ENCODE measurements at regions not wholly inside any gene's neighbourhood (a gene's known extent, or its start where the extent isn't known, plus 50 kb on each side); places are given as distances from the start of the nearest gene placed in this dataset.

GRCh38 chr10:3282674-3283017 is 110.1 kb upstream of the PITRM1 start (continued):
- no peak for TF ChIP-seq RXRA (IDR thresholded peaks at IDR 0.05; ENCODE audit: borderline replicate concordance, low read depth)
- TF ChIP-seq NRF1 (IDR thresholded peaks at IDR 0.05; ENCODE audit: low read depth, low read length) = no peak
- TF ChIP-seq FOXJ3 (CRISPR knock-in tag; IDR thresholded peaks at IDR 0.05) = no peak
- TF ChIP-seq ZBTB33 (IDR thresholded peaks at IDR 0.05; ENCODE audit: borderline replicate concordance, low read depth) = no peak
- no peak for TF ChIP-seq EZH2phosphoT487 (IDR thresholded peaks at IDR 0.05; ENCODE audit: borderline replicate concordance, low read depth)

GRCh38 chr10:3281941-3282673 is 109.5 kb upstream of the PITRM1 start:
- no peak for DNase-seq
- H3K9me3 ChIP-seq = no peaks in the 10 kb centered on the region
- ChIA-PET CTCF (interaction anchor here (0.7 to 1.4 kb wide), 2 partner anchors 87 to 503 kb away, joined by 3 read pairs; partner anchors contain the start of gene KLF6), POLR2A (no interaction called here)
- H3K9me2 ChIP-seq = no peaks in the 10 kb centered on the region
- H3K4me2 ChIP-seq = no peak overlapping the region
- 87% methylated on average over 7 of the region's 7 CpGs for WGBS (ENCODE audit: low lambda C conversion rate)
- TF ChIP-seq YY1 (IDR thresholded peaks at IDR 0.05; ENCODE audit: low read depth) (no peak), REST (IDR thresholded peaks at IDR 0.05; ENCODE audit: low read depth, low read length) (no peak), TCF12 (IDR thresholded peaks at IDR 0.05) (no peak), NRF1 (IDR thresholded peaks at IDR 0.05; ENCODE audit: low read depth, low read length) (no peak), GABPA (IDR thresholded peaks at IDR 0.05; ENCODE audit: low read depth) (no peak), ELF1 (IDR thresholded peaks at IDR 0.05) (no peak), FOXM1 (IDR thresholded peaks at IDR 0.05; ENCODE audit: low read depth) (no peak), ZBTB33 (IDR thresholded peaks at IDR 0.05; ENCODE audit: borderline replicate concordance, low read depth) (no peak), RCOR1 (IDR thresholded peaks at IDR 0.05; ENCODE audit: low read length) (no peak), EP300 (IDR thresholded peaks at IDR 0.05; ENCODE audit: borderline replicate concordance in 1 of 2, low read depth in 1 of 2, low read length in 1 of 2) (no peak), CHD2 (IDR thresholded peaks at IDR 0.05; ENCODE audit: low read length, partially characterized antibody) (no peak), USF2 (IDR thresholded peaks at IDR 0.05; ENCODE audit: borderline replicate concordance, low read depth, low read length) (no peak), SIN3A (IDR thresholded peaks at IDR 0.05; ENCODE audit: borderline replicate concordance, low read depth, low read length) (no peak), RFX5 (IDR thresholded peaks at IDR 0.05; ENCODE audit: low read length) (no peak), RXRA (IDR thresholded peaks at IDR 0.05; ENCODE audit: borderline replicate concordance, low read depth) (no peak), JUND (IDR thresholded peaks at IDR 0.05) (no peak)
- H3K4me3 ChIP-seq (ENCODE audit: low read depth in 2 of 2, low read length in 1 of 2) = no peak overlapping the region
- no peaks in the 10 kb centered on the region for H4K20me1 ChIP-seq (ENCODE audit: insufficient read depth)
- H3K27me3 ChIP-seq (ENCODE audit: insufficient read depth) = no peaks in the 10 kb centered on the region
- H2AFZ ChIP-seq (ENCODE audit: low read depth) = no peak overlapping the region
- H3K27ac ChIP-seq (ENCODE audit: low read depth in 2 of 2, low read length in 1 of 2) = no peak overlapping the region
- H3K4me1 ChIP-seq (ENCODE audit: control insufficient read depth in 1 of 2, insufficient read depth in 2 of 2, low read depth in 1 of 2, low read length in 1 of 2) = no peaks in the 10 kb centered on the region
- no peaks in the 10 kb centered on the region for H3F3A ChIP-seq (replicated peaks; ENCODE audit: insufficient read depth)
- H3K79me2 ChIP-seq (ENCODE audit: insufficient read depth) = no peaks in the 10 kb centered on the region
- H3K9ac ChIP-seq = no peak overlapping the region
- H3K36me3 ChIP-seq (replicated peaks in 1 of 2; ENCODE audit: control insufficient read depth in 1 of 2, insufficient read depth in 2 of 2, low read length in 1 of 2) = no peaks in the 10 kb centered on the region

Data from SK-N-SH (cell line).